Endothelial cell of umbilical vein (primary cell): ENCODE measurements at regions not wholly inside any gene's neighbourhood (a gene's known extent, or its start where the extent isn't known, plus 50 kb on each side); places are given as distances from the start of the nearest gene placed in this dataset.

ENCODE experiments used
- BruUV-seq: library from RNA; stranded (reverse); fragments of 400-500 nt; replicated peaks from 2 replicates; lab custom pipeline; 2021; lab: Mats Ljungman, UMichigan
- CTCF ChIA-PET: fragments of 300-600, 350-600 bp; sonication (Branson Sonifier 250); formaldehyde crosslinking; loops from one replicate; lab custom pipeline; 2021; ENCODE audit warnings: antibody characterized with exemption, inconsistent platforms; lab: Charles Lee
- POLR2A ChIA-PET: fragments of 300-600, 350-600 bp; sonication (Branson Sonifier 250); formaldehyde crosslinking; loops from one replicate; lab custom pipeline; 2021; ENCODE audit warnings: antibody characterized with exemption, inconsistent platforms; lab: Charles Lee
- DNase-seq: peaks from one replicate; pipeline ENCODE4 v3.0.0-alpha.2; 2011; ENCODE audit warnings: low read depth, low spot score
- FAIRE-seq: peaks from 2 replicates; lab custom pipeline; 2011; peaks lifted over from hg19 to GRCh38; lab: Jason Lieb, UNC
- H2AFZ ChIP-seq: 2 replicates; pipeline ENCODE4 v1.6.0; 2012; ENCODE audit warnings: low read depth, low read length, control low read depth, inconsistent platforms
- H3K27ac ChIP-seq: 2 replicates; pipeline ENCODE4 v1.5.1; 2011; ENCODE audit warnings: low read depth, mild to moderate bottlenecking, control low read depth, low read length, moderate library complexity; ENCODE audit not compliant: insufficient read depth
- H3K27me3 ChIP-seq, 2 experiments: 2 replicates each; pipeline versions ENCODE4 v1.6.0 to v1.6.1; 2011; ENCODE audit warnings: low read length in 2 of 2, mixed read lengths in 1 of 2; ENCODE audit not compliant: control insufficient read depth in 2 of 2, insufficient read depth in 2 of 2
- H3K36me3 ChIP-seq, 2 experiments: 2 replicates in 1 of 2; 3 replicates in 1 of 2; pipeline ENCODE4 v1.5.1; 2011; ENCODE audit warnings: low read length in 2 of 2, mild to moderate bottlenecking in 1 of 2, moderate library complexity in 1 of 2; ENCODE audit not compliant: control insufficient read depth in 2 of 2, insufficient read depth in 2 of 2; ENCODE audit errors: extremely low read depth in 1 of 2
- H3K4me1 ChIP-seq: 3 replicates; pipeline ENCODE4 v1.5.1; 2011; ENCODE audit warnings: mild to moderate bottlenecking, low read length; ENCODE audit not compliant: control insufficient read depth, insufficient read depth; ENCODE audit errors: extremely low read depth
- H3K4me2 ChIP-seq: 2 replicates; pipeline ENCODE4 v1.6.1; 2011; ENCODE audit warnings: low read length, control low read depth, mixed read lengths; ENCODE audit not compliant: insufficient read depth
- H3K4me3 ChIP-seq, 3 experiments: fragments of 200-600 bp in 1 of 3; sonication (generic), shearing (Covaris generic) in 1 of 3; replicated peaks in 1 of 3; 2 replicates each; pipeline ENCODE4 v1.5.1; 2011 to 2016; ENCODE audit warnings: control low read depth in 3 of 3, low read length in 3 of 3, mild to moderate bottlenecking in 2 of 3, inconsistent platforms in 1 of 3, low read depth in 1 of 3, moderate library complexity in 1 of 3; ENCODE audit not compliant: insufficient read depth in 1 of 3
- H3K79me2 ChIP-seq: 2 replicates; pipeline ENCODE4 v1.6.0; 2012; ENCODE audit warnings: low read length, inconsistent platforms; ENCODE audit not compliant: control insufficient read depth, insufficient read depth
- H3K9ac ChIP-seq: replicated peaks from 2 replicates; pipeline ENCODE3; 2011; ENCODE audit warnings: low read length, control low read depth; ENCODE audit not compliant: insufficient read depth; ENCODE audit errors: extremely low read depth
- H3K9me1 ChIP-seq: replicated peaks from 3 replicates; pipeline ENCODE4 v1.6.0; 2011; ENCODE audit warnings: mild to moderate bottlenecking, low read length; ENCODE audit not compliant: control insufficient read depth, insufficient read depth; ENCODE audit errors: extremely low read depth
- H3K9me3 ChIP-seq: replicated peaks from 2 replicates; pipeline ENCODE4 v1.5.1; 2012; ENCODE audit warnings: low read length, inconsistent platforms; ENCODE audit not compliant: control insufficient read depth, insufficient read depth
- H4K20me1 ChIP-seq: replicated peaks from 2 replicates; pipeline ENCODE3; 2011; ENCODE audit warnings: mild to moderate bottlenecking, low read length; ENCODE audit not compliant: control insufficient read depth, insufficient read depth; ENCODE audit errors: extremely low read depth
- CTCF ChIP-seq, 2 donors: IDR thresholded peaks; 1 replicate in 1 of 2; 2 replicates in 1 of 2; pipeline ENCODE4 v1.5.1; 2011; ENCODE audit warnings: low read length in 2 of 2, mild to moderate bottlenecking in 2 of 2, moderate library complexity in 2 of 2, control low read depth in 1 of 2, inconsistent platforms in 1 of 2, low read depth in 1 of 2; ENCODE audit not compliant: insufficient read depth in 1 of 2; ENCODE audit errors: extremely low read depth in 1 of 2
- EZH2 ChIP-seq: IDR thresholded peaks from 2 replicates; pipeline ENCODE4 v1.6.1; 2012; ENCODE audit warnings: borderline replicate concordance, low read depth, mild to moderate bottlenecking, moderate library complexity, low read length, inconsistent platforms; ENCODE audit not compliant: severe bottlenecking
- FOS ChIP-seq: IDR thresholded peaks from 2 replicates; pipeline ENCODE4 v1.6.1; 2011; ENCODE audit warnings: mild to moderate bottlenecking, low read length, moderate library complexity, borderline replicate concordance; ENCODE audit not compliant: insufficient read depth
- GATA2 ChIP-seq: IDR thresholded peaks from 2 replicates; pipeline ENCODE4 v1.7.0; 2011; ENCODE audit warnings: low read depth, mild to moderate bottlenecking, moderate library complexity, mixed read lengths, low read length; ENCODE audit not compliant: insufficient read length, insufficient read depth
- JUN ChIP-seq: IDR thresholded peaks from 2 replicates; pipeline ENCODE4 v1.6.1; 2011; ENCODE audit warnings: borderline replicate concordance, low read depth; ENCODE audit not compliant: insufficient read length, insufficient read depth
- MAX ChIP-seq: IDR thresholded peaks from 2 replicates; pipeline ENCODE4 v1.6.1; 2011; ENCODE audit not compliant: insufficient read depth, insufficient read length
- MYC ChIP-seq: IDR thresholded peaks from one replicate; pipeline ENCODE4 v1.6.1; 2011; ENCODE audit warnings: mild to moderate bottlenecking, low read depth, low read length
- POLR2A ChIP-seq: IDR thresholded peaks from 2 replicates; pipeline ENCODE4 v1.6.1; 2012; ENCODE audit warnings: low read depth, mild to moderate bottlenecking, control low read depth, low read length
- POLR2AphosphoS5 ChIP-seq: IDR thresholded peaks from 2 replicates; pipeline ENCODE4 v1.6.1; 2012; ENCODE audit warnings: low read depth, mild to moderate bottlenecking, control low read depth, low read length, moderate library complexity; ENCODE audit not compliant: insufficient read depth
- dilution Hi-C: fragments of 300-500 bp; cut with MboI; formaldehyde crosslinking; loops from one replicate; pipeline ENCODE4 v1.15.0; 2019; ENCODE audit warnings: low sequenced_read_pairs; ENCODE audit not compliant: extremely low pct_ligation_motif_present
- intact Hi-C: fragments of 100-400 bp; cut with micrococcal nuclease; formaldehyde crosslinking; loops from one replicate; pipeline ENCODE4 v1.10.0; 2022

GRCh38 chr3:75078290-75078689 is 463.8 kb upstream of the CNTN3 start:
- dilution Hi-C loops: no loop called here
- BruUV-seq: no TSS peak
- no peak overlapping the region for H3K4me3 ChIP-seq

More at GRCh38 chr3:75078290-75078689, 463.8 kb upstream of the CNTN3 start:
- Histone ChIP-seq H3K9ac (no peak overlapping the region), H3K4me1 (no peaks in the 10 kb centered on the region), H3K9me1 (no peaks in the 10 kb centered on the region), H3K36me3 (no peaks in the 10 kb centered on the region), H4K20me1 (no peaks in the 10 kb centered on the region), H3K79me2 (no peaks in the 10 kb centered on the region), H3K4me2 (no peak overlapping the region), H3K27me3 (no peaks in the 10 kb centered on the region), H3K9me3 (peaks cover 4% of the 10 kb centered on the region), H3K27ac (no peak overlapping the region), H2AFZ (no peak overlapping the region)
- POLR2A ChIA-PET: no interaction called here
- TF ChIP-seq POLR2AphosphoS5: no peak
- no peak for TF ChIP-seq POLR2A
- TF ChIP-seq MAX: no peak
- TF ChIP-seq FOS: no peak
- no peak for TF ChIP-seq JUN
- no peak for TF ChIP-seq CTCF (IDR thresholded peaks at IDR 0.05; ENCODE audit: extremely low read depth in 1 of 2, insufficient read depth in 1 of 2, low read depth in 1 of 2, low read length in 2 of 2)
- no peak for TF ChIP-seq GATA2
- no peak for TF ChIP-seq EZH2
- no peak for TF ChIP-seq MYC
- CTCF ChIA-PET: no interaction called here
- DNase-seq (no peak), FAIRE-seq (no peak)
- intact Hi-C loops: no loop called here
